AG04450 (cell line): ENCODE measurements at regions not wholly inside any gene's neighbourhood (a gene's known extent, or its start where the extent isn't known, plus 50 kb on each side); places are given as distances from the start of the nearest gene placed in this dataset.

Experiments used
- CTCF ChIA-PET: fragments of 300-600, 350-600 bp; formaldehyde crosslinking; extraction: SDS; loops from one replicate; lab custom pipeline; 2022; ENCODE audit warnings: antibody characterized with exemption, inconsistent platforms; lab: Charles Lee
- POLR2A ChIA-PET: fragments of 350-600 bp; formaldehyde crosslinking; extraction: SDS; loops from one replicate; lab custom pipeline; 2021; ENCODE audit warnings: antibody characterized with exemption, inconsistent platforms; lab: Yijun Ruan, JAX
- DNase-seq: peaks from one replicate; pipeline ENCODE4 v3.0.0-alpha.2; 2011; ENCODE audit warnings: low read depth, low spot score
- H3K27ac ChIP-seq: one replicate; pipeline ENCODE4 v1.5.1; 2012; ENCODE audit warnings: low read depth, low read length, control low read depth
- H3K27me3 ChIP-seq: one replicate; pipeline ENCODE4 v1.6.0; 2012; ENCODE audit warnings: low read length; ENCODE audit not compliant: control insufficient read depth, insufficient read depth
- H3K4me3 ChIP-seq: 2 replicates; pipeline ENCODE4 v1.5.1; 2011; ENCODE audit warnings: mild to moderate bottlenecking, low read depth, low read length, control low read depth
- H3K9me3 ChIP-seq: 2 replicates; pipeline ENCODE4 v1.5.1; 2012; ENCODE audit warnings: low read length; ENCODE audit not compliant: control insufficient read depth, insufficient read depth
- TF ChIP-seq, protein P1 (sequence below): IDR thresholded peaks from 2 replicates; pipeline ENCODE4 v1.5.1; 2011; ENCODE audit warnings: low read depth, low read length, control low read depth, inconsistent platforms

DNA sequence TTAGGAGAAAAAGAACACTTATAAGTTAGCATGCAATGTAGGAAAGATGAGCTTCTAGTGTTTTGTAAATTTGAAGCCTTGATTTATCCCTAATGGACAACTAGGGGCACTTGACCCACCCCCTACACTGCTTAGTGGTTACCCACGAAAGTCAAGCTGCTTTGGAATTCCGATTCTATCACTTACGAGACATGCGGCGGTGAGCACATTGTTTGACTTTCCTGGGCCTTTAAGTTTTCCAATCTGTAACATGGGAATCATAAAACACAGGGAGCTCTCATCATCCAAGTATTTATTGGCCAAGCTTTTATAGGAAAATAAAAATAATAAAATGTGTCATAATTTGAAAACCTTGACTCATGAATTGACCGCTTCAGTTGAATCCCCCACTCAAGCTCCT lies 78.7 kb upstream of the PDK4 start:
- ChIA-PET POLR2A (no interaction called here), CTCF (interaction anchor here (0.8 to 2.4 kb wide), 5 partner anchors 8 to 148 kb away, joined by 5 to 12 read pairs (median 7); no protein-coding TSS in a partner anchor)
- DNase-seq: no peak

DNA sequence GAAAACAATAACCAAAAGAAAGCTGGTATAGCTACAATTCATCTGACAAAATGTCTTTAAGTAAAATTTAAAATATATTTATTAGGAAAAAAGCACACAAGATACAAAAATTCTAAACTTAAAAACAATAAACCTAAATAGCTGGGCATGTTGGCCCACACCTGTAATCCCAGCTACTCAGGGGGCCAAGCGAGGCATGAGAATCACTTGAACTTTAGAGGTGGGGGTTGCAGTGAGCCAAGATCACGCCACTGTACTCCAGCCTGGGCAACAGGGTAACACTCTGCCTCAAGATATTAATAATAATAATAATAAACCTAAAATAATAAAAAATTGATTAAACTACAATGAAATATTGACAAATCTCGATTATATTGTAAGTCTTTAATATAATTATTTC lies 77.8 kb upstream of the PDK4 start:
- no peak overlapping the region for H3K4me3 ChIP-seq
- CTCF ChIA-PET: interaction anchor here (1.0 to 2.4 kb wide), 4 partner anchors 9 to 129 kb away, joined by 3 to 12 read pairs (median 10); no protein-coding TSS in a partner anchor
- TF ChIP-seq, protein P1, sequence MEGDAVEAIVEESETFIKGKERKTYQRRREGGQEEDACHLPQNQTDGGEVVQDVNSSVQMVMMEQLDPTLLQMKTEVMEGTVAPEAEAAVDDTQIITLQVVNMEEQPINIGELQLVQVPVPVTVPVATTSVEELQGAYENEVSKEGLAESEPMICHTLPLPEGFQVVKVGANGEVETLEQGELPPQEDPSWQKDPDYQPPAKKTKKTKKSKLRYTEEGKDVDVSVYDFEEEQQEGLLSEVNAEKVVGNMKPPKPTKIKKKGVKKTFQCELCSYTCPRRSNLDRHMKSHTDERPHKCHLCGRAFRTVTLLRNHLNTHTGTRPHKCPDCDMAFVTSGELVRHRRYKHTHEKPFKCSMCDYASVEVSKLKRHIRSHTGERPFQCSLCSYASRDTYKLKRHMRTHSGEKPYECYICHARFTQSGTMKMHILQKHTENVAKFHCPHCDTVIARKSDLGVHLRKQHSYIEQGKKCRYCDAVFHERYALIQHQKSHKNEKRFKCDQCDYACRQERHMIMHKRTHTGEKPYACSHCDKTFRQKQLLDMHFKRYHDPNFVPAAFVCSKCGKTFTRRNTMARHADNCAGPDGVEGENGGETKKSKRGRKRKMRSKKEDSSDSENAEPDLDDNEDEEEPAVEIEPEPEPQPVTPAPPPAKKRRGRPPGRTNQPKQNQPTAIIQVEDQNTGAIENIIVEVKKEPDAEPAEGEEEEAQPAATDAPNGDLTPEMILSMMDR: no peak
- POLR2A ChIA-PET: no interaction called here
- no peaks in the 10 kb centered on the region for H3K9me3 ChIP-seq
- H3K27me3 ChIP-seq: no peaks in the 10 kb centered on the region
- H3K27ac ChIP-seq: no peak overlapping the region
- no peak for DNase-seq

More for the DNA sequence above, 78.7 kb upstream of the PDK4 start:
- TF ChIP-seq, protein P1: no peak
- Histone ChIP-seq H3K27ac (no peak overlapping the region), H3K4me3 (no peak overlapping the region), H3K9me3 (no peaks in the 10 kb centered on the region), H3K27me3 (no peaks in the 10 kb centered on the region)

DNA sequence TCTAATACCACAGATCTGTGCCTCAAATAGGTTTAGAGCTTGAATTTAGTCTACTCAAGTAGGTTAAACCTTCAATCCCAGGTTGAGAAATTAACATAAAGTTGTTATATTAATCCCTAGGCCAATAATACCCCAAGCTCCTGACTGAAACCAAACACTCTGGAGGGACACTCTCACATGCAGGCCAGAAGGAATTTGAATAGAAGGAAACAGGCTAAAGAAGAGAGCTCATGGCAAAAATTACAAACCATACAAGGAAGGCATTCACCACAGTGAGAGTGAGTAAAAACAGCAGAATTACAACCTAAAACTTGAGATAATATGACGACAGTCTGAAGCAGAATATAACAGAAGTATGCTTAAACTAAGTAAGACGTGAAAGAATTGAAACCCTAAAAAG lies 76.1 kb upstream of the PDK4 start:
- DNase-seq: no peak
- no peaks in the 10 kb centered on the region for H3K27me3 ChIP-seq
- H3K9me3 ChIP-seq: no peaks in the 10 kb centered on the region
- TF ChIP-seq, protein P1: no peak
- H3K27ac ChIP-seq: no peak overlapping the region
- CTCF ChIA-PET: interaction anchor here (0.7 to 1.5 kb wide), 4 partner anchors 11 to 146 kb away, joined by 3 to 5 read pairs (median 4); no protein-coding TSS in a partner anchor
- POLR2A ChIA-PET: no interaction called here
- H3K4me3 ChIP-seq: no peak overlapping the region

DNA sequence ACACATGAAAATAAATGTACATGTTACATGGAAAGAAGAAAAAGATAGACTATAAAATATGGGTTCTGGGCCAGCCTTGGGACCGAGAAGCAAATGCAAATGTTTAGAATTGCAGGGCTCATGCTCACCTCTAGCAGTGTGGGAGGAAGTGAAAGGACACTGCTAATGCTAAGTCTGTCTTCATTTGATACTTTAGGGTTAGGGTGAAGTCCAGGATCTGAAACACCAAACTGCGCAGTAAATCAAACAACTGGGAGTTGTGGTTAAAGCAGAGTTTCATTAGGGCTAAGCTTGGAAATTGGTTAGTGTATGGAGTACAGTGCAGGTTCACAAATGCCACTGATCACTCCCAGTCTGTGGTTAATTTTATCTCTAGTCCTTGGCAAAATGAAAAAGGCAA lies 73.2 kb upstream of the PDK4 start:
- TF ChIP-seq, protein P1: no peak
- ChIA-PET CTCF (interaction anchor here (0.8 kb wide), 1 partner anchor 21 kb away, joined by 3 read pairs; no protein-coding TSS in a partner anchor), POLR2A (no interaction called here)
- Histone ChIP-seq H3K4me3 (no peak overlapping the region), H3K9me3 (no peaks in the 10 kb centered on the region), H3K27me3 (no peaks in the 10 kb centered on the region), H3K27ac (no peak overlapping the region)
- no peak for DNase-seq

DNA sequence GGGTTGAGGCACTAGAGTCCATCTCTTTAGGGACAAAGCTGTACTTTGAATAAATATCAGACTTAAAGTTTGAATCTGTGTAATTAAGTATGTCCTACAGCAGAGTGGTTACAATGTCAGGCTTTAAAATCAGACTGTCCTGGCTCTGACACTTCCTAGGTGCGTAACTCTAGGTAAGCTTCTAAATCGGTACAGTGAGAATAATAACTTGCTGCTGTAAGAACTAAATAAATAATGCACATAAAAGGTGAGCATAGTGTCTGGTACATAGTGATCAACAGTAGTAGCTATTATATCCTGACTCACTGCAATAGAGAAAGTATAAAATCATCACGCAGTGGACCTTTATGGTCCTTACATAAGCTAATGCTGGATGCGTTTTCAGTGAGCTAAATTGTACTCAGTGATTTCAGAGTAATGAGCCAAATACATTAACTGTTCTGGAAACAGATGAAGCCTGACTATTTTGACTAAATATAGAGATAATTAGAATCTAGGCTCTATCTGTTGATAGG lies 72.2 kb upstream of the PDK4 start:
- Histone ChIP-seq H3K27me3 (no peaks in the 10 kb centered on the region), H3K27ac (no peak overlapping the region), H3K9me3 (no peaks in the 10 kb centered on the region), H3K4me3 (no peak overlapping the region)
- TF ChIP-seq, protein P1: no peak
- CTCF ChIA-PET: interaction anchor here (0.7 to 1.6 kb wide), 3 partner anchors 21 to 124 kb away, joined by 3 to 5 read pairs (median 4); no protein-coding TSS in a partner anchor
- POLR2A ChIA-PET: no interaction called here
- DNase-seq: no peak
